ENCODE measurements at regions not wholly inside any gene's neighbourhood (a gene's known extent, or its start where the extent isn't known, plus 50 kb on each side); places are given as distances from the start of the nearest gene placed in this dataset.

- FAIRE-seq = no peak
Observed at GRCh38 chr12:114990381-114990780, 306.4 kb upstream of the TBX3 start.

More at GRCh38 chr12:114990381-114990780, 306.4 kb upstream of the TBX3 start:
- ChIA-PET POLR2A (interaction anchor here (0.7 kb wide), 1 partner anchor 68 kb away, joined by 3 read pairs; no protein-coding TSS in a partner anchor), CTCF (ENCODE audit: low intra/inter-chr PET ratio) (no interaction called here)
- 2% methylated on average over 4 of the region's 4 CpGs for WGBS (ENCODE audit: insufficient coverage, low coverage, missing lambda C conversion rate)
- intact Hi-C loops (cut with micrococcal nuclease) = no loop called here
- TF ChIP-seq C11orf30 (IDR thresholded peaks at IDR 0.05; ENCODE audit: low read depth) (no peak), ZNF12 (CRISPR knock-in tag; IDR thresholded peaks at IDR 0.05) (no peak), PATZ1 (CRISPR knock-in tag; IDR thresholded peaks at IDR 0.05; ENCODE audit: borderline replicate concordance) (no peak), GATAD2B (IDR thresholded peaks at IDR 0.05; ENCODE audit: borderline replicate concordance) (no peak), RAD51 (IDR thresholded peaks at IDR 0.05; ENCODE audit: borderline replicate concordance, low read depth) (no peak), ZNF695 (CRISPR knock-in tag; IDR thresholded peaks at IDR 0.05) (no peak), MEF2D (tag; conservative IDR thresholded peaks at IDR 0.05; ENCODE audit: low read depth) (no peak), DDX20 (tag; IDR thresholded peaks at IDR 0.05; ENCODE audit: low read depth) (no peak), ZFP1 (CRISPR knock-in tag; IDR thresholded peaks at IDR 0.05) (no peak), ETV6 (IDR thresholded peaks at IDR 0.05; ENCODE audit: borderline replicate concordance in 1 of 2, low read depth in 2 of 2, low read length in 1 of 2) (no peak), ETV6 (CRISPR knock-in tag; IDR thresholded peaks at IDR 0.05; ENCODE audit: borderline replicate concordance) (no peak), ZBTB7A (IDR thresholded peaks at IDR 0.05; ENCODE audit: borderline replicate concordance, control insufficient read depth, low read depth, low read length) (no peak), KAT8 (IDR thresholded peaks at IDR 0.05; ENCODE audit: low read depth) (no peak), ZNF785 (CRISPR knock-in tag; IDR thresholded peaks at IDR 0.05) (no peak), FIP1L1 (IDR thresholded peaks at IDR 0.05; ENCODE audit: low read depth, low read length, poor library complexity, severe bottlenecking) (no peak), THAP7 (CRISPR knock-in tag; IDR thresholded peaks at IDR 0.05) (no peak)
- TF ChIP-seq, protein P1, sequence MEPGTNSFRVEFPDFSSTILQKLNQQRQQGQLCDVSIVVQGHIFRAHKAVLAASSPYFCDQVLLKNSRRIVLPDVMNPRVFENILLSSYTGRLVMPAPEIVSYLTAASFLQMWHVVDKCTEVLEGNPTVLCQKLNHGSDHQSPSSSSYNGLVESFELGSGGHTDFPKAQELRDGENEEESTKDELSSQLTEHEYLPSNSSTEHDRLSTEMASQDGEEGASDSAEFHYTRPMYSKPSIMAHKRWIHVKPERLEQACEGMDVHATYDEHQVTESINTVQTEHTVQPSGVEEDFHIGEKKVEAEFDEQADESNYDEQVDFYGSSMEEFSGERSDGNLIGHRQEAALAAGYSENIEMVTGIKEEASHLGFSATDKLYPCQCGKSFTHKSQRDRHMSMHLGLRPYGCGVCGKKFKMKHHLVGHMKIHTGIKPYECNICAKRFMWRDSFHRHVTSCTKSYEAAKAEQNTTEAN (CRISPR knock-in tag; IDR thresholded peaks at IDR 0.05) = no peak
- no peaks in the 10 kb centered on the region for H4K20me1 ChIP-seq (replicated peaks; ENCODE audit: control insufficient read depth, insufficient read depth, low read length)
- ATAC-seq (no peak), DNase-seq (ENCODE audit: extremely low read depth in 1 of 4, low spot score in 3 of 4) (no peak)
- H3K4me2 ChIP-seq (ENCODE audit: insufficient read depth, low read length) = no peak overlapping the region
- H3K79me2 ChIP-seq (ENCODE audit: control insufficient read depth, insufficient read depth, low read length) = no peaks in the 10 kb centered on the region
- no peaks in the 10 kb centered on the region for H3K9me3 ChIP-seq (replicated peaks; ENCODE audit: control insufficient read depth, insufficient read depth, low read depth, low read length)
- H3K36me3 ChIP-seq (ENCODE audit: control insufficient read depth, insufficient read depth, low read length) = no peaks in the 10 kb centered on the region
- no peaks in the 10 kb centered on the region for H3K4me1 ChIP-seq (replicated peaks in 1 of 2; ENCODE audit: control insufficient read depth in 2 of 2, insufficient read depth in 2 of 2, low read length in 2 of 2)
- no peak overlapping the region for H3K27ac ChIP-seq (ENCODE audit: extremely low read depth, low read depth, low read length)
- no peak overlapping the region for H3K9ac ChIP-seq (ENCODE audit: insufficient read depth in 1 of 2, low read depth in 2 of 2, low read length in 2 of 2)
- no peak overlapping the region for H3K4me3 ChIP-seq
- no peaks in the 10 kb centered on the region for H3K9me1 ChIP-seq (ENCODE audit: control insufficient read depth, insufficient read depth, low read length)
- no peaks in the 10 kb centered on the region for H3K27me3 ChIP-seq (ENCODE audit: control insufficient read depth in 2 of 2, insufficient read depth in 2 of 2, low read length in 2 of 2)
- no peak overlapping the region for H2AFZ ChIP-seq (ENCODE audit: low read depth, low read length)
- BruUV-seq (replicated peaks) = no TSS peak
- in situ Hi-C loops (cut with MboI) = no loop called here

All from K562 (cell line).